Body of pancreas (tissue), 4 donors: ENCODE measurements at regions not wholly inside any gene's neighbourhood (a gene's known extent, or its start where the extent isn't known, plus 50 kb on each side); places are given as distances from the start of the nearest gene placed in this dataset.

ENCODE experiments used
- CTCF ChIP-seq, 7 experiments: fragments of 450-650 bp in 4 of 7; fragments of 200-600 bp in 3 of 7; sonication (generic) in 3 of 7; IDR thresholded peaks; one replicate each; pipeline ENCODE4 v1.5.1; 2016 to 2019; ENCODE audit warnings: antibody characterized with exemption in 7 of 7
- POLR2A ChIP-seq, 3 donors: fragments of 450-650 bp; IDR thresholded peaks; one replicate each; pipeline ENCODE4 v1.6.1; 2016; ENCODE audit warnings: antibody characterized with exemption in 3 of 3, mild to moderate bottlenecking in 2 of 3

- no peak for TF ChIP-seq CTCF (IDR thresholded peaks at IDR 0.05)
- no peak for TF ChIP-seq POLR2A (IDR thresholded peaks at IDR 0.05)
Observed at GRCh38 chr10:130767116-130767730, 544.3 kb downstream of the TCERG1L start.
